Neural progenitor cell (in vitro differentiated cells): ENCODE measurements at regions not wholly inside any gene's neighbourhood (a gene's known extent, or its start where the extent isn't known, plus 50 kb on each side); places are given as distances from the start of the nearest gene placed in this dataset.

Experiments used
- EZH2 ChIP-seq: fragments of 200-600 bp; sonication (generic); IDR thresholded peaks from 2 replicates; pipeline ENCODE4 v1.6.1; 2017; ENCODE audit warnings: antibody characterized with exemption, mild to moderate bottlenecking, moderate library complexity
- EZH2phosphoT487 ChIP-seq: fragments of 200-600 bp; sonication (generic); IDR thresholded peaks from 2 replicates; pipeline ENCODE4 v1.6.1; 2017; ENCODE audit warnings: antibody characterized with exemption
- TF ChIP-seq, protein P1 (sequence below): fragments of 200-600 bp; sonication (generic); IDR thresholded peaks from 2 replicates; pipeline ENCODE4 v1.5.1; 2017; ENCODE audit warnings: antibody characterized with exemption, mild to moderate bottlenecking

DNA sequence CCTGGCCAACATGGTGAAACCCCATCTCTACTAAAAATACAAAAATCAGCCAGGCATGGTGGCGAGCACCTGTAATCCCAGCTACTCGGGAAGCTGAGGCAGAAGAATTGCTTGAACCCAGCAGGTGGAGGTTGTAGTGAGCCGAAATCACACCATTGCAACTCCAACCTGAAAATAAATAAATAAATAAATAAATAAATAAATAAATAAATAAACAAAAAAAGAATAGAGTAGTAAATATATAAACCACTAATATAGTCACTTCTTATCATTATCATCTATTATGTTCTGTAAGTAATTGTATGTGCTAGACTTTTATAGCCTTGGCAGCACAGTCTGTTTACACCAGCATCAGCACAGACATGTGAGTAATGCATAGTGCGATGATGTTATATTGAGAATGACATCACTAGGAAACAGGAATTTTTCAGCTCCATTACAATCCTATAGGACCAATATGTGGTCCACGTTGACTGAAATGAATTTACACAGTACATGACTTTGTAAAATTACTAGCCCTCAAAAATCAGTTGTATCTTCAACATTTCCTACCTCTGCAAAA is 385.4 kb upstream of the ANKRD30A start:
- TF ChIP-seq, protein P1, sequence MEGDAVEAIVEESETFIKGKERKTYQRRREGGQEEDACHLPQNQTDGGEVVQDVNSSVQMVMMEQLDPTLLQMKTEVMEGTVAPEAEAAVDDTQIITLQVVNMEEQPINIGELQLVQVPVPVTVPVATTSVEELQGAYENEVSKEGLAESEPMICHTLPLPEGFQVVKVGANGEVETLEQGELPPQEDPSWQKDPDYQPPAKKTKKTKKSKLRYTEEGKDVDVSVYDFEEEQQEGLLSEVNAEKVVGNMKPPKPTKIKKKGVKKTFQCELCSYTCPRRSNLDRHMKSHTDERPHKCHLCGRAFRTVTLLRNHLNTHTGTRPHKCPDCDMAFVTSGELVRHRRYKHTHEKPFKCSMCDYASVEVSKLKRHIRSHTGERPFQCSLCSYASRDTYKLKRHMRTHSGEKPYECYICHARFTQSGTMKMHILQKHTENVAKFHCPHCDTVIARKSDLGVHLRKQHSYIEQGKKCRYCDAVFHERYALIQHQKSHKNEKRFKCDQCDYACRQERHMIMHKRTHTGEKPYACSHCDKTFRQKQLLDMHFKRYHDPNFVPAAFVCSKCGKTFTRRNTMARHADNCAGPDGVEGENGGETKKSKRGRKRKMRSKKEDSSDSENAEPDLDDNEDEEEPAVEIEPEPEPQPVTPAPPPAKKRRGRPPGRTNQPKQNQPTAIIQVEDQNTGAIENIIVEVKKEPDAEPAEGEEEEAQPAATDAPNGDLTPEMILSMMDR: no peak
- TF ChIP-seq EZH2 (no peak), EZH2phosphoT487 (no peak)
